Activated CD4-positive, alpha-beta memory T cell treated with anti-CD3 and anti-CD28 coated beads, Interleukin-2, amount 10 ng/mL, durations not matched to agents 7 days and 5 days (primary cell): ENCODE measurements at regions not wholly inside any gene's neighbourhood (a gene's known extent, or its start where the extent isn't known, plus 50 kb on each side); places are given as distances from the start of the nearest gene placed in this dataset.

Source experiments
- CTCF ChIA-PET: fragments of 350-600 bp; sonication (Branson Sonifier 250); formaldehyde crosslinking; loops from one replicate; lab custom pipeline; 2021; ENCODE audit warnings: antibody characterized with exemption, inconsistent platforms; lab: Charles Lee
- POLR2A ChIA-PET: fragments of 350-600 bp; sonication (Branson Sonifier 250); formaldehyde crosslinking; loops from one replicate; lab custom pipeline; 2021; ENCODE audit warnings: antibody characterized with exemption; lab: Charles Lee
- DNase-seq: peaks from one replicate; pipeline ENCODE4 v3.0.0-alpha.2; 2020
- H3K27ac Mint-ChIP-seq: one replicate; pipeline ENCODE4 v1.8.0; 2021; ENCODE audit warnings: mild to moderate bottlenecking, mixed read lengths
- H3K27me3 Mint-ChIP-seq: one replicate; pipeline ENCODE4 v1.8.0; 2021; ENCODE audit warnings: mixed read lengths
- H3K36me3 Mint-ChIP-seq: one replicate; pipeline ENCODE4 v1.8.0; 2021; ENCODE audit warnings: low read depth, mixed read lengths
- H3K4me1 Mint-ChIP-seq: one replicate; pipeline ENCODE4 v1.8.0; 2021; ENCODE audit warnings: mixed read lengths
- H3K4me3 Mint-ChIP-seq: one replicate; pipeline ENCODE4 v1.8.0; 2021; ENCODE audit warnings: mild to moderate bottlenecking, mixed read lengths
- H3K9me3 Mint-ChIP-seq: one replicate; pipeline ENCODE4 v1.8.0; 2021; ENCODE audit warnings: mixed read lengths

DNA sequence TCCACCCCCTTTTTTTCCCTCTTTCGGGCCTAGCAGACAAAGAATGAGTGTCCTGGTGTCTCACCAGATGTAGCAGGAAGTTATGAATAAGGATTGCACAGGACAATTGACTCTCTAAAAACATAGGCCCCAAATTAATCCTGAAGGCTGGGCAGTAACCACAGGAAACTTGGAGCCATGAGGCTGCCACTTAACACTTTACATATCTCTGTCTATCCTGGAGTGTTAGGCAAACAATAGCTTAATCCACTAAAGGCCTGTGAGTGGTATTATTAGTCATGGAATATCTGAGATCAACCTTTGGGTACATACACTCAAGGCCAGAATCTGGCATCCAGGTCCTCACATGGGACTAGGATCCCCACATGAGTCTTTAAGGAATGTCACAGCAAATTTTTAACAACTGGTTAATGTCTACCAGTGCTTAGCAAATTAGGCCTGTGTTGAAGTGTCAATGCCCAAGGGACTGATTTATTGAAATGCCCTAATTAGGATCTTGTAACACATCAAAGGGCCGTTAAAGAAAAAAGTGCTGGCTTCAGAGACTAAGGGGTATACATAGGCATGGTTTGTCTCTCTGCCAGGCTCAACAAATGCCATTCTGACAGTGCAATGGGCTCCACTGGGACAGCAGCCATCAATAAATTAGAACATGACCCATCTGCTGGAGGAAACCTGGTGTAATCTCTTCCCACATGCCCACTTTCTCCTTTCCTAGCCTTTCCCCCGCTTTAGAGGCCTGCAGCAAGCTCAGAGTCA lies 196.7 kb upstream of the TBX20 start:
- H3K4me1 Mint-ChIP-seq, result no peaks in the 10 kb centered on the region
- ChIA-PET CTCF (no interaction called here), POLR2A (no interaction called here)
- H3K27me3 Mint-ChIP-seq, result peaks cover 41% of the 10 kb centered on the region
- no peak for DNase-seq
- no peak overlapping the region for H3K27ac Mint-ChIP-seq
- H3K9me3 Mint-ChIP-seq, result no peaks in the 10 kb centered on the region
- no peaks in the 10 kb centered on the region for H3K36me3 Mint-ChIP-seq
- no peak overlapping the region for H3K4me3 Mint-ChIP-seq

DNA sequence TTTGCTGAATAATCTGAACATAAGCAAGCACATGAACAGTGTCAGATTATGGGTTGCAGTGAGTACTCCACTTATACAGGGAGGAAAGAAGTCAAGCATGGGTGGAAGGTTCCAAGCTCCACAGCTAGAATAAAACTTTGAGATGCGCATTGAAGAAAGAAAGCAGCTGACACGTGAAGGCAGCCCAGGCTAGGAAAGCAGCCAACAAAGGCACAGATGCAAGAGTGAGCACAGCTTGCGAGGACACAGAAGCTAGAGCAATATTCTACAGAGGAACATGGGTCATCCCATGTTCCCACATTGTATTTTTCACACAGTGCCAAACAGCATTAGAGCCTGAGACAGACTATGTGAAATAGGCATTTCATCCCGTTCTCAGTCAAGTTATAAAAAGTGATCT lies 194.6 kb upstream of the TBX20 start:
- Mint-ChIP-seq H3K4me1 (no peaks in the 10 kb centered on the region), H3K9me3 (no peaks in the 10 kb centered on the region), H3K4me3 (no peak overlapping the region), H3K36me3 (no peaks in the 10 kb centered on the region), H3K27ac (no peak overlapping the region), H3K27me3 (peaks cover 28% of the 10 kb centered on the region)
- DNase-seq, result no peak
- CTCF ChIA-PET, result interaction anchor here (1.1 kb wide), 1 partner anchor 18 kb away, joined by 3 read pairs; no protein-coding TSS in a partner anchor
- POLR2A ChIA-PET, result no interaction called here

DNA sequence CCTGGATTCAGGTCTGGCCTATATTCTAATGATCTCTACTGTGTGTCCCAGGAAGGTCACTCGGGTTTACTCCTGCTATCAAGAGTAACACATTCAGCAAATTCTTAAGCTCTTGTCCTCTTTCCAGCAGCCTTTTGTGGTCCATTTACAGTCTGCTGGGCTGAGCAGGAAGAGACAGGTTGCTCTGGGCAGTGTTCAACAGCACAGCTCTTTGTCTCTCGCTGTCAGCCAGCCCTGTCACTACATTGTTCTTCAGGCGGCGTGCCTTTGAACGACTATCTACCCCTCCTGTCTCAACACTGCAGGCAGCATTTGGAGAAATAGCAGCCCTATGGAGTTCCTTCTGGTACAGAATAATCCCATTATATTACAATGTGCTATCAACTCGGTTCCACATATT lies 192.2 kb upstream of the TBX20 start:
- POLR2A ChIA-PET, result no interaction called here
- no peak overlapping the region for H3K4me3 Mint-ChIP-seq
- H3K4me1 Mint-ChIP-seq, result no peaks in the 10 kb centered on the region
- H3K27ac Mint-ChIP-seq, result no peak overlapping the region
- no peaks in the 10 kb centered on the region for H3K9me3 Mint-ChIP-seq
- H3K36me3 Mint-ChIP-seq, result no peaks in the 10 kb centered on the region
- CTCF ChIA-PET, result no interaction called here
- DNase-seq, result no peak
- H3K27me3 Mint-ChIP-seq, result peaks cover 25% of the 10 kb centered on the region

DNA sequence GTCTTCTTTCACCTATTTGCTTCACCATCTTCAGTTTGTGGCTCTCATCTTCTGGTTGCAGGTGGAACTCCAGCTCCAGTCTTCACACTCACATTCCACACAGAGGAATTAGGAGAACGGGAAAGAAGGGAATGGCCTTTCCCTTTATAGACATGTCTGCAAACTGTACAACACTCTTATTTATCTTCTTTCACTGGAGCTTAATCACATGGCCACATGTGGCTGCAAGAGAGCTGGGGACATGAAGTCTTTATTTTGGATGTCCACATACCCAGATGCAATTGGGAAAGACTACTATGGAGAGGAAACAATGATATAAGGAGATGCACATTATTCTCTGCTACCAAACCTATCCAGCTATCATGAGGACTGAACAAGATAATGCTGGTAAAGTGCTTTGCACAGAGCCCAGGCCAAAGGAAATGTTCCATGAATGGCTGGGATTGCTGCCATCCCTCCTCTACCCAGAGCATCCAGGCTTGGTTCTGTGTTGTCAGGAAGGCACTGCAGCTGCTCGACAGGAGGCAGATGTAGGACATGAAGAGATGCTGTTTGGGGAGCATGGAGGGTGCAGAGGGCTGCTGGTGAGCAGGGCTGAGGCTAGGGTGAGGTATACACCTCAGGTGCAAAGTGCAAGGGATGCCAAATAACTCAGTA lies 183.8 kb upstream of the TBX20 start:
- H3K27ac Mint-ChIP-seq, result no peak overlapping the region
- H3K27me3 Mint-ChIP-seq, result peaks cover 10% of the 10 kb centered on the region
- CTCF ChIA-PET, result no interaction called here
- no peaks in the 10 kb centered on the region for H3K4me1 Mint-ChIP-seq
- DNase-seq, result no peak
- no peak overlapping the region for H3K4me3 Mint-ChIP-seq
- H3K9me3 Mint-ChIP-seq, result no peaks in the 10 kb centered on the region
- POLR2A ChIA-PET, result no interaction called here
- H3K36me3 Mint-ChIP-seq, result no peaks in the 10 kb centered on the region

DNA sequence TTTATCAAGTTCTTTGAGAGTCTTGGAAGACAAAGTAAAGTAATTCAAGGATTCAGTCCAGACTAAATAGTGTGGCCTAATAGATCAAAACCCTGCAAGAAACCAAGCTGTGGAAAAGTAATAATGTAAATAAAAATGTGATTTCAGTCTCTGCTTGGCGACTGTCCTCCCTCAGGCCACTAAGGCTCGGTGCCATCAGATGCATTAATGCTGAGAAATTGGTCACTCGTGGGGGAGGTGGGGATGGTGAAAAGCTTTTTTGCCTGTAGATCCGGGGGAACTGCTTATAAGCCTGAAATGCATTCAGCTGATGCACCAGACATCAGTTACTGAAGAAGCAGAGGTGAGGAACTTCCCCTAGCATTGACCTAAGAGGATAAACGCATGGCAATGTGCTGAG lies 182.6 kb upstream of the TBX20 start:
- no peak overlapping the region for H3K4me3 Mint-ChIP-seq
- no peaks in the 10 kb centered on the region for H3K36me3 Mint-ChIP-seq
- DNase-seq, result no peak
- H3K9me3 Mint-ChIP-seq, result no peaks in the 10 kb centered on the region
- no peaks in the 10 kb centered on the region for H3K4me1 Mint-ChIP-seq
- POLR2A ChIA-PET, result no interaction called here
- no peak overlapping the region for H3K27ac Mint-ChIP-seq
- CTCF ChIA-PET, result interaction anchor here (1.5 kb wide), 1 partner anchor 11 kb away, joined by 4 read pairs; no protein-coding TSS in a partner anchor
- H3K27me3 Mint-ChIP-seq, result peaks cover 12% of the 10 kb centered on the region

DNA sequence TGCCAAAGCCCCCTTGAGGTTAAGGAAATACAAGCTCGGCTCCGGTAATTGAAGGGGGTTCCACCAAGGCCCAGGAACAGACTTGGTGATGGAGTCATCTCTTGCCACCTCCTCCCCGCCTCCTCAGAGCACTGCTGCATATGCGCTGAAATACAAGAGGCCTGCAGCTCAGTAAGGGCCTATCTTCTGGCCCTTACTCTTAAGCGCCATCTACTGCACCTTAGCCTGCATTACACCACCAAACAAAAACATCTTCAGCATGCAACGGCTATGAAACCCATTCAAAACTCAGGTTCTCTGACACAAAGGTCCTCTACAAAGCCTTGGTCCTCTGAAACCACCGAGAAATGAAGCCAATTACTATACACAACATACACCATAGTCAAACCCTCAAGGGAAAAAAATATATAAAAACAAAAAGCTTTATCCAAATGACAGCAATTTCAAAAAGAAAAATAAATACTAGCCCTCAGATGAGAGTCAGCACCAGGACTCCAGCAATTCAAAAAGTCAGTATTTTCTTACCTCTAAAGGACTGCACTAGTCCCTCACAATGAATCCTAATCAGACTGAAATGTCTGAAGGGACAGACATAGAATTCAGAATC lies 176.8 kb upstream of the TBX20 start:
- ChIA-PET POLR2A (no interaction called here), CTCF (interaction anchor here (1.1 to 1.9 kb wide), 2 partner anchors 17 to 89 kb away, joined by 3 to 8 read pairs; no protein-coding TSS in a partner anchor)
- Mint-ChIP-seq H3K27ac (no peak overlapping the region), H3K4me3 (no peak overlapping the region), H3K36me3 (no peaks in the 10 kb centered on the region), H3K27me3 (peaks cover 12% of the 10 kb centered on the region), H3K9me3 (peaks cover 2% of the 10 kb centered on the region), H3K4me1 (no peaks in the 10 kb centered on the region)
- DNase-seq, result no peak

DNA sequence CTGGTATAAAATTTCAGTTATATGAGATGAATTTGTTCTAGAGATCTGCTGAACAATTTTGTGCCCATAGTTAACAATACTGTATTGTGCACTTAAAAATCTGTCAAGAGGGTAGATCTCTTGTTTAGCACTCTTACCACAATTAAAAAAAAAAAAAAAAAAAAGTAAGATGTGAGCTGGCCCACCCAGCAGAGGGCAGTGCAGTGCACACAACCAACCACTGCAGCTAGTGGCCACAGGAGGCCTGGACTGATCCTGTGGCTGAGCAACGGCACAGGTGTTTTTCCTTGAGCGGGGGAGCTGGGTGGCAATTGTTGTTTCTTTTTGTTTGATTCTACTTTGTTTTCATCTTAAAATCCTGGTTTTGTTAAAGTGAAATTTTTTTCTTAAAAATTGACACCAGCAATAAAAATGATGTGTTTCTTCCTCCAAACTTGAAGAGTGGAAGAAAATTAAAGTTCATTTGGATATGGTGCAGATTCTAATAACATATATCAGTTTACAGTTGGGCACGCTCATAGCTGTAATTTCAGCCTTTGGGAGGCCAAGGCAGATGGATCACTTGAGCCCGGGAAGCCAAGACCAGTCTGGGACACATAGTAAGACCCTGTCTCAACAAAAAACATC lies 171.1 kb upstream of the TBX20 start:
- peak; percentile 60 for DNase-seq
- Mint-ChIP-seq H3K27me3 (peaks cover 26% of the 10 kb centered on the region), H3K4me1 (no peaks in the 10 kb centered on the region), H3K4me3 (no peak overlapping the region), H3K36me3 (no peaks in the 10 kb centered on the region), H3K9me3 (no peaks in the 10 kb centered on the region), H3K27ac (no peak overlapping the region)
- ChIA-PET POLR2A (no interaction called here), CTCF (interaction anchor here (0.6 to 3.7 kb wide), 18 partner anchors 9 to 1537 kb away, joined by 3 to 19 read pairs (median 4); no protein-coding TSS in a partner anchor)

DNA sequence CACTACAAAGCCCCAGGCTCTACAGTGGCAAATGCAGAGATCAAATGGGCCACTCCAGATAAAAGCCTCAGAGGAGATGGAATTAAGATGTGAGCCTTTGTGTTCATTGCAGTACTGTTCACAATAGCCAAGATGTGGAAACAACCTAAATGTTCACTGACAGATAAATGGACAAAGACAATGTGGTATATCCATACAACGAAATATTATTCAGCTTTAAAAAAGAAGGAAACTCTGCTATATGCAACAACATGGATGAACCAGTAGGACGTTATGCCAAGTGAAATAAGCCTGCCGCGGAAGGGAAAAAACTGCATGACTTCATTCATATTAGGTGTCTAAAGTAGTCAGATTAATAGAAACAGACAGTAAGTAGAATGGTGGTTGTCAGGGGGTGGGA lies 170.5 kb upstream of the TBX20 start:
- Mint-ChIP-seq H3K9me3 (no peaks in the 10 kb centered on the region), H3K36me3 (no peaks in the 10 kb centered on the region), H3K27ac (no peak overlapping the region), H3K4me3 (no peak overlapping the region), H3K27me3 (peaks cover 26% of the 10 kb centered on the region), H3K4me1 (no peaks in the 10 kb centered on the region)
- ChIA-PET CTCF (interaction anchor here (0.9 to 3.7 kb wide), 11 partner anchors 9 to 482 kb away, joined by 3 to 19 read pairs (median 4); no protein-coding TSS in a partner anchor), POLR2A (no interaction called here)
- DNase-seq, result no peak

DNA sequence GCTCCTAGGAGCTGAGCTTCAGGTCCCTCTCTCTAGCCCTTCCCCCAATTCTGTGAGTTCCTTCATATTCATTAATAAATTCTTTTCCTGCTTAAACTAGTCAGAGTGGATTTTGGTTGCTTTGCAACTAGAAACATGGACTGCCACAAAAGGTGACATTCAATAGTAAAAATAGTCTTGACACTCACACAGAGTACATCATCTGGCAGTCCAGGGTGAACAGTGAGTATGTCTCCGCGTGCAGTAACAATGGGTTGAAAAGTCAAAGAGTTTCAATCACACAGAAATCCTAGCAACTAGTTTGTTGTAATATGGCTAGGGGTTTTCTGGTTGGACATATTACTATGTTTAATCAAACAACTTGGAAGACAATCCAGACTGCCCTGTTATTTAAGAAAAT lies 168.8 kb upstream of the TBX20 start:
- no peak for DNase-seq
- H3K36me3 Mint-ChIP-seq, result no peaks in the 10 kb centered on the region
- H3K4me1 Mint-ChIP-seq, result no peaks in the 10 kb centered on the region
- CTCF ChIA-PET, result no interaction called here
- no peak overlapping the region for H3K27ac Mint-ChIP-seq
- H3K4me3 Mint-ChIP-seq, result no peak overlapping the region
- POLR2A ChIA-PET, result no interaction called here
- peaks cover 30% of the 10 kb centered on the region for H3K27me3 Mint-ChIP-seq
- H3K9me3 Mint-ChIP-seq, result no peaks in the 10 kb centered on the region

DNA sequence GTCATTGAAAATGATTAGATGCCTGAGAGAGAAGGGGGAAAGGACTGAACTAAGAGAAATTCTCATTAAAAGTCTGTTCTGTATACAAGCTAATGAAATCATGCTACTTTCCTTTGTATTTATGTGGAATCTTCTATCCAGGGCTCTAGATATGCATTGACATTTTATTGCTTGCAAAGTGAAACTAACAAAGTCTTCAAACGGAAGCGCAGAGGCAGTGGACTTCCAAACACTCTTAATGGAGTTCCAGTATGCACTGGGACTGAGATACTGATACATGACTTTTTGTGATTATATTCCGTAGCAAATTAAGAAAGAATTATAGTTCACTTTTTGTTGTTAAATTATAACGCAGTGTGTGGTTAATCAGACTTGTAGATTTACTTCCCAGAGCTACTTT lies 166.8 kb upstream of the TBX20 start:
- H3K27ac Mint-ChIP-seq, result no peak overlapping the region
- H3K9me3 Mint-ChIP-seq, result no peaks in the 10 kb centered on the region
- no peak overlapping the region for H3K4me3 Mint-ChIP-seq
- H3K4me1 Mint-ChIP-seq, result no peaks in the 10 kb centered on the region
- H3K36me3 Mint-ChIP-seq, result no peaks in the 10 kb centered on the region
- CTCF ChIA-PET, result interaction anchor here (0.5 kb wide), 1 partner anchor 212 kb away, joined by 3 read pairs; no protein-coding TSS in a partner anchor
- peaks cover 26% of the 10 kb centered on the region for H3K27me3 Mint-ChIP-seq
- DNase-seq, result no peak
- POLR2A ChIA-PET, result no interaction called here

DNA sequence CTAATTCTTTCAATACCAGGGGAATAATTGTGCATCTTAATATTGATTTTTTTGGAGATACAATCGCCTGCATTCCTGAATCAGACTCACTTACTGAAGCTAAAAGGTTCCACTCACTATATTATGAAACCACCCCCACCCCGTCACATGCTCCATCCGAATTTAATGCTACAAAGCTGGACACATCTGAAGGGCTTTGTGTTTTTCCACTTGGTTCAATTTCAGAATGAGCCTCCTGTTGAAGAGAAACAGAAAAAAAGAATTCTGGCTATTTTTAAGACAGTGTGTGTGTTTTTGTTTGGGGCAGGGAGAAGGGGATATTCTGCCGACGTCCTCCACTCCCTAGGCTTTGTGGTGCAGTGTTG lies 165.5 kb upstream of the TBX20 start:
- no peak overlapping the region for H3K4me3 Mint-ChIP-seq
- peaks cover 22% of the 10 kb centered on the region for H3K27me3 Mint-ChIP-seq
- no peak for DNase-seq
- ChIA-PET POLR2A (no interaction called here), CTCF (no interaction called here)
- H3K4me1 Mint-ChIP-seq, result no peaks in the 10 kb centered on the region
- no peaks in the 10 kb centered on the region for H3K36me3 Mint-ChIP-seq
- no peak overlapping the region for H3K27ac Mint-ChIP-seq
- H3K9me3 Mint-ChIP-seq, result no peaks in the 10 kb centered on the region

DNA sequence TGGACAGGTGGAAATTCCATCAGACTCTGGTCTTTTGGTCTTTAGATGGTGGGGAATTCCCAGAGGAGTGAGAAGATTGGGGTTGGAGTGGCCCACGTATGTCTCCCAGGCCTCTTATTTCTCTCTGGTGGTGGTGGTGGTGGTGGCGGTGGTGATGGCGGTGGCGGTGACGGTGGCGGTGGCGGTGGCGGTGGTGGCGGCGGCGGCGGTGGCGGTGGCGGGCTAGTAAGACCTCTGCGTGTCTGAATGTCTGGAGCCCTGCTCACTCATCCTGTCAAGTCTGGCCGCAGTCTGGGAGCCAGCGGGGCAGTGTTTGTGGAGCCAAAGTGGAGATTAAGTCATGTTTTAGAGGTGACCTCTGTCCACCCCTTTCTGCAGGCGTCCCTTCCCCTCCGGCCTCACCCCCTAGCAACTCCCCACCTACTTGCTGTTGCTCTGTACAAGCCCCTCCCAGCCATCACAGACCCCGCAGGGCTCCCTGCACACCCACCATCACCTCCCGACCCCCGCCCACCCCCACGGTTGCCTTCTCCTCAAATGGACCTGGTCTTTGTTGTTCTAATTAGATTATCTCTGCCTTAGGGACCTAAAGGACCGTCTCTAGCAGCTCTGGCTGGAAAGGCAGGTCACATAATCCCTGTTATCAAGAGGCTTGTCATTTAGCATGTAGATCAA lies 165.0 kb upstream of the TBX20 start:
- H3K4me1 Mint-ChIP-seq, result no peaks in the 10 kb centered on the region
- no peak overlapping the region for H3K4me3 Mint-ChIP-seq
- H3K27ac Mint-ChIP-seq, result no peak overlapping the region
- H3K9me3 Mint-ChIP-seq, result no peaks in the 10 kb centered on the region
- DNase-seq, result no peak
- H3K27me3 Mint-ChIP-seq, result peaks cover 18% of the 10 kb centered on the region
- ChIA-PET CTCF (no interaction called here), POLR2A (no interaction called here)
- H3K36me3 Mint-ChIP-seq, result no peaks in the 10 kb centered on the region
